ENCODE measurements at regions not wholly inside any gene's neighbourhood (a gene's known extent, or its start where the extent isn't known, plus 50 kb on each side); places are given as distances from the start of the nearest gene placed in this dataset.
"Not testable (repeated sequence)": the region's sequence is repeated elsewhere in the genome, so short reads cannot be mapped to it uniquely, and the experiment has no call there.

- not testable (repeated sequence) for DNase-seq
Measured at GRCh38 chr6:86730772-86731171, 206.6 kb upstream of the HTR1E start.

- DNase-seq: no peak
Measured at GRCh38 chr6:86730216-86730615, 207.1 kb upstream of the HTR1E start.

GRCh38 chr6:86728976-86729375, 208.4 kb upstream of the HTR1E start:
- no peak for DNase-seq

GRCh38 chr6:86724695-86725094, 212.6 kb upstream of the HTR1E start:
- no peak for DNase-seq

GRCh38 chr6:86723729-86724128, 213.6 kb upstream of the HTR1E start:
- no peak for DNase-seq

GRCh38 chr6:86723151-86723550, 214.2 kb upstream of the HTR1E start:
- no peak for DNase-seq

- DNase-seq: no peak
Measured at GRCh38 chr6:86722131-86722530, 215.2 kb upstream of the HTR1E start.

GRCh38 chr6:86715676-86716075, 221.7 kb upstream of the HTR1E start:
- no peak for DNase-seq

- no peak for DNase-seq
Measured at GRCh38 chr6:86712039-86712438, 225.3 kb upstream of the HTR1E start.

GRCh38 chr6:86707545-86708120, 229.7 kb upstream of the HTR1E start:
- DNase-seq: no peak

GRCh38 chr6:86706449-86706848, 230.9 kb upstream of the HTR1E start:
- DNase-seq: no peak

GRCh38 chr6:86701228-86701627, 236.1 kb upstream of the HTR1E start:
- DNase-seq: not testable (repeated sequence)

GRCh38 chr6:86686496-86686895, 250.8 kb upstream of the HTR1E start:
- DNase-seq: no peak

GRCh38 chr6:86685230-86685797, 252.0 kb upstream of the HTR1E start:
- DNase-seq: no peak

GRCh38 chr6:86683132-86683908, 254.0 kb upstream of the HTR1E start:
- DNase-seq: no peak

GRCh38 chr6:86682297-86682696, 255.0 kb upstream of the HTR1E start:
- DNase-seq: no peak

- not testable (repeated sequence) for DNase-seq
Measured at GRCh38 chr6:86681140-86681539, 256.2 kb upstream of the HTR1E start.

GRCh38 chr6:86672125-86672524, 265.2 kb upstream of the HTR1E start:
- DNase-seq: not testable (repeated sequence)

- DNase-seq: no peak
Measured at GRCh38 chr6:86657192-86657591, 280.1 kb upstream of the HTR1E start.

GRCh38 chr6:86629123-86629522, 308.2 kb upstream of the HTR1E start:
- DNase-seq: no peak

GRCh38 chr6:86619428-86619827, 317.9 kb upstream of the HTR1E start:
- DNase-seq: no peak

GRCh38 chr6:86615299-86615698, 322.0 kb upstream of the HTR1E start:
- no peak for DNase-seq

- no peak for DNase-seq
Measured at GRCh38 chr6:86609549-86610388, 327.6 kb upstream of the HTR1E start.

Data from CD4-positive, alpha-beta T cell treated with Interleukin-17A for 4 hours (primary cell).